NCI-H146 treated with DMSO at 0.1 percent for 48 hours (cell line): ENCODE measurements at regions not wholly inside any gene's neighbourhood (a gene's known extent, or its start where the extent isn't known, plus 50 kb on each side); places are given as distances from the start of the nearest gene placed in this dataset.
"Not testable (repeated sequence)": the region's sequence is repeated elsewhere in the genome, so short reads cannot be mapped to it uniquely, and the experiment has no call there.

Source experiments
- DNase-seq: peaks from one replicate; lab custom pipeline; 2025; ENCODE audit not compliant: unreplicated experiment; lab: John Stamatoyannopoulos, UW

- DNase-seq: peak; percentile 93
These were observed 121.3 kb upstream of the FBXO28 start for GRCh38 chr1:223992456-223993246.

GRCh38 chr1:223991297-223991857 is 122.5 kb upstream of the FBXO28 start:
- not testable (repeated sequence) for DNase-seq

GRCh38 chr1:223961985-223962384 is 116.2 kb upstream of the TP53BP2 start:
- DNase-seq: not testable (repeated sequence)

- DNase-seq: not testable (repeated sequence)
These were observed 107.1 kb upstream of the TP53BP2 start for GRCh38 chr1:223952801-223953200.

GRCh38 chr1:223951551-223951950 is 105.8 kb upstream of the TP53BP2 start:
- not testable (repeated sequence) for DNase-seq

GRCh38 chr1:223949944-223950343 is 104.2 kb upstream of the TP53BP2 start:
- not testable (repeated sequence) for DNase-seq

GRCh38 chr1:223948041-223948440 is 102.3 kb upstream of the TP53BP2 start:
- not testable (repeated sequence) for DNase-seq

- DNase-seq: not testable (repeated sequence)
These were observed 90.8 kb upstream of the TP53BP2 start for GRCh38 chr1:223936592-223936991.

- not testable (repeated sequence) for DNase-seq
These were observed 85.7 kb upstream of the TP53BP2 start for GRCh38 chr1:223931476-223931875.

- DNase-seq: not testable (repeated sequence)
These were observed 75.1 kb upstream of the TP53BP2 start for GRCh38 chr1:223920805-223921204.

- not testable (repeated sequence) for DNase-seq
These were observed 69.7 kb upstream of the TP53BP2 start for GRCh38 chr1:223915476-223915875.

- DNase-seq: not testable (repeated sequence)
These were observed 68.0 kb upstream of the TP53BP2 start for GRCh38 chr1:223913715-223914114.

- DNase-seq: not testable (repeated sequence)
These were observed 62.3 kb upstream of the TP53BP2 start for GRCh38 chr1:223907943-223908587.

GRCh38 chr1:223903221-223903620 is 57.5 kb upstream of the TP53BP2 start:
- not testable (repeated sequence) for DNase-seq

- not testable (repeated sequence) for DNase-seq
These were observed 54.0 kb upstream of the TP53BP2 start for GRCh38 chr1:223899775-223900174.

- not testable (repeated sequence) for DNase-seq
These were observed 51.4 kb upstream of the TP53BP2 start for GRCh38 chr1:223897097-223897496.

GRCh38 chr1:223895950-223896349 is 50.2 kb upstream of the TP53BP2 start:
- DNase-seq: not testable (repeated sequence)
